ENCODE measurements at regions not wholly inside any gene's neighbourhood (a gene's known extent, or its start where the extent isn't known, plus 50 kb on each side); places are given as distances from the start of the nearest gene placed in this dataset.

DNA sequence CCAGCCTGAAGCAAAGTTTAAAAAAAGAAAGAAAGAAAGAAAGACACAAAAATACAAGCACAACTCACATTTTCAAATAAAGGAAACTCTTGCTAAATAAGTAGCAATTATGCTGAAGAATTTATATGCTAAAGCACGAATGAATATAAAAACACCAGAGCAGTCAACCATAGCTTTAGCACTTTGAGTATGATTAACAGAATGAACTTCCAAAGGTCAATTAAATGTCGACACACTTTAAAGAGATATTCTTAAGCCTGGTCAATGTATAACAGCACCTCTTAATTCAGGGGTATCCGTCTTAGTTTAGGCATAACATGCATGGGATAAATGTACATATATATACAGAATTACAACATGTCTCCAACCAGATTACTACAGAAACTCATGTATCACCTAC lies 125.9 kb downstream of the OGFRL1 start:
- H3K36me3 Mint-ChIP-seq (ENCODE audit: low read depth), result no peaks in the 10 kb centered on the region
- CTCF ChIA-PET, result no interaction called here
- H3K27ac Mint-ChIP-seq, result no peak overlapping the region
- H3K4me3 Mint-ChIP-seq, result no peak overlapping the region
- peaks cover under 1% of the 10 kb centered on the region for H3K4me1 Mint-ChIP-seq (ENCODE audit: low read depth)
- DNase-seq, result no peak
- intact Hi-C loops (cut with micrococcal nuclease), result no loop called here
- peaks cover 29% of the 10 kb centered on the region for H3K27me3 Mint-ChIP-seq (ENCODE audit: low read depth)
- no peaks in the 10 kb centered on the region for H3K9me3 Mint-ChIP-seq

DNA sequence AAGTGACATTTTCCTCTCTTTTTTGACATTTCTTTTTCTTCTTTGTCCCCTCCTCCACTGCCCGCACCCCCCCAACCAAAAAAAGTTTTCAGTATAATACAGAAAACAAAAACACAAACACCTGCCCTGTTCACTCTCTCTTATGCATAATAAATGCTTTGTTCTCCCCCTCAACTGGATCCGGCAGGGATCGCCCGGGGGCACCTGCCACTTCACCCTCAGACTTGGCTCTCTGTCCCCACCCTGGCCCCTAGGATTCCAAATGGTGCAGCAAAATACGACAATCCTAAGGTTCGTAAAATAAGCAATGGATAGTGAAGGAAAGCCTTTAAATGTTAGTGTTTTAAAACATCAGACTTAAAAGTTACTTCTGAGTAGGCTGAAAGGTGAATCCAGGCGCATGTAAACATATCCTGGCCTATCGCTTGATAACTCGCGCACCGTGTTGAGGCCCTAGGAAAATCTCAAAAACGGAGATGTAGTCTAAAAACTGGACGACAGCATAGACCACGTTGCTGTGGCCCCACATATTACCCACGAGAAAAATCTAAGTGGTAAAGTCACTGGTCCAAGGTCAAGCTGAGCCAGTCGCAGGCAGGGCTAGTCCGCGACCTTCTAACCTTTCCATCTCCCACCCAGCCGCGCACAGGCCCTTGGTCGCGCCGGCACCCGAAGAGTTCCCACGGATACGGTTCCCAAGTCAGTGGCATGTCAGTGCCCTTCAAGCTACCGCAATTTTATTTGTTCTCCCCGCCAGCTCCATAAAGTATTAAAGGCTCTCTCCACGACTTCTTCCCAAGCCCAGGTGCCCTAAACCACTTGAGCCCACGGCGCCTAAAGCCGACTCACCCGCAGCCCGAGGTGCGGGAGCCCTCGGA lies 130.8 kb downstream of the OGFRL1 start:
- Mint-ChIP-seq H3K4me1 (ENCODE audit: low read depth) (peaks cover 4% of the 10 kb centered on the region), H3K4me3 (peak overlapping the region; percentile 34), H3K27ac (no peak overlapping the region), H3K9me3 (no peaks in the 10 kb centered on the region), H3K27me3 (ENCODE audit: low read depth) (peaks cover 44% of the 10 kb centered on the region), H3K36me3 (ENCODE audit: low read depth) (no peaks in the 10 kb centered on the region)
- intact Hi-C loops (cut with micrococcal nuclease), result no loop called here
- DNase-seq, result no peak
- CTCF ChIA-PET, result no interaction called here

DNA sequence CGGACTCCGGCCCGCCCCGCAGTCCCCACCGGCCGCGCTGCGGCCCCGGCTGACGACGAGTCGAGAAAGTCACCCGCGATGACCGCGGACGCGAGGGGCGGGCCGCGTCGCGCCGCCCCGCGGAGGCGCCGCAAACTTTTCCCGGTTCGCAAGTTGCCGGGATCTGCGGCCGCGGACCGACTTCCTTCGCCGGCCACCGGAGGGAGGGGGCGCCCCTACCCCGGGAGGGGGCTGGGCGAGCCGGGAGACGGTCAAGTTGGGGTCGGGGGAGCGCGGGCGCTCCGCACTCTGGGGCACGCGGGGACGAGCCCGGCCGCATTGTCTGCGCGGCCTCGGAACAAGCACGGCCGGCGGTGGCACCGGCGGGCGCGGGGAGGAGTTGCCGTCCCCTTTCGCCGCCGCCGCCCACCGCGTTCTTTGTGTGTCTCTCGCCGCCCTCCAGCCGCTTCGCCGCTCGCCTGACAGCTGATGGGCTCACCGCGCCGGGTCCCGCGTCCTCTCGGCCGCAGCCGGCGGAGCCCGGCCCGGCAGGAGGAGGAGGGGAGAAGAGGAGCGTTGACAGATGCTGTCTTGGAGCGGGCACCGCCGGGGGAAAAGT lies 131.6 kb downstream of the OGFRL1 start:
- DNase-seq, result no peak
- H3K27me3 Mint-ChIP-seq (ENCODE audit: low read depth), result peaks cover 44% of the 10 kb centered on the region
- H3K36me3 Mint-ChIP-seq (ENCODE audit: low read depth), result no peaks in the 10 kb centered on the region
- CTCF ChIA-PET, result no interaction called here
- no peak overlapping the region for H3K27ac Mint-ChIP-seq
- intact Hi-C loops (cut with micrococcal nuclease), result no loop called here
- H3K4me3 Mint-ChIP-seq, result no peak overlapping the region
- H3K4me1 Mint-ChIP-seq (ENCODE audit: low read depth), result peaks cover 4% of the 10 kb centered on the region
- no peaks in the 10 kb centered on the region for H3K9me3 Mint-ChIP-seq

DNA sequence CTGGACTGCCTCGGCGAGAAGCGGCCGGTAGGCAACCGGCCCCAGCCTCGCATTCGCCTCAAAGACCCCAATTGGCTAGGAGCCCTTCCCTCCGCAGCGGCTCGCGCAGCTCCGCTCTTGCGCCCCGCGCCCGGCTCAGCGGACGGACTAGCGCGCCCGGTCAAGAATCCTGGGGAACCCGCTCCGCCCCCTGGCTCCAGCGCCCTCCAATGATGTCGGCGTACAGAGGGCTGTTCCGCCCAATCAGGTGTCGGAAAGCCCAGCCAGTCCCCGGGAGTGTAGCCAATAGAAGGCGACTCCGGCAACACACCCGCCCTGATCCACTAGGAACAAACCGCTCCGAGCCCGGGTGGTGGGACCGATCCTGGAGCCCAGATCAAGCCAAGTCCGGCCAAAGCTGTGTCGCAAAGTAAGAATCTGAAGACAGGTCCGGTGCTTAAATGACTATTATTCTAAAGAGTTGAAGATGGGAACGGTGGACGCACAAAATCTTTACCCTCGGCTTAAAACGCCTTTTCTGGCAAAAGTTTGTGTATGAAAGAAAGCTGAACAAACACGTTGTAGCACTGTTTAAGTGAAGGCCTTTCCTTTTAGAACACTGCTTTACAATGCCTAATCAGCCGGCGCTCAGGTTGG lies 132.2 kb downstream of the OGFRL1 start:
- DNase-seq, result peak; percentile 17
- Mint-ChIP-seq H3K4me1 (ENCODE audit: low read depth) (peaks cover 4% of the 10 kb centered on the region), H3K36me3 (ENCODE audit: low read depth) (no peaks in the 10 kb centered on the region), H3K27ac (no peak overlapping the region), H3K27me3 (ENCODE audit: low read depth) (peaks cover 40% of the 10 kb centered on the region), H3K4me3 (peak overlapping the region; percentile 50), H3K9me3 (no peaks in the 10 kb centered on the region)
- CTCF ChIA-PET, result no interaction called here
- intact Hi-C loops (cut with micrococcal nuclease), result no loop called here

DNA sequence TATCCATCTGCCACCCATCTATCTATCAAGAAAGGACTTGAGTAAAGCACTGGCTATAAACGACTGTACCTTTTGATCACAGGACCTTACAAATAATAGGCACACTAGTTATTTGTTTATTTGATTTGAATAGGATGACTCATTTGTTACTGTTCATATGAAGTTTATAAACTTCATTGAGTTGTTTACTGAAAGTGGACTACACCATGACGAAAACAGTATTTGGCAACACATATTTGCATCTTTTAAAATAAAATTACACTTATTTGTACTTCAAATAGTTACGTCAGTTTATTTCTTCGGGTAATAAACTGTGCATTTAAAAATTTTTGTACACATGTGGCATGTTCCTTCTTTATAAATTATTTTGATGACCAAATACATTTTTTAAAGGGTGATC lies 133.0 kb downstream of the OGFRL1 start:
- no peak overlapping the region for H3K27ac Mint-ChIP-seq
- H3K4me3 Mint-ChIP-seq, result no peak overlapping the region
- DNase-seq, result no peak
- H3K9me3 Mint-ChIP-seq, result no peaks in the 10 kb centered on the region
- peaks cover 40% of the 10 kb centered on the region for H3K27me3 Mint-ChIP-seq (ENCODE audit: low read depth)
- H3K4me1 Mint-ChIP-seq (ENCODE audit: low read depth), result peaks cover 4% of the 10 kb centered on the region
- no peaks in the 10 kb centered on the region for H3K36me3 Mint-ChIP-seq (ENCODE audit: low read depth)
- CTCF ChIA-PET, result no interaction called here
- intact Hi-C loops (cut with micrococcal nuclease), result no loop called here

DNA sequence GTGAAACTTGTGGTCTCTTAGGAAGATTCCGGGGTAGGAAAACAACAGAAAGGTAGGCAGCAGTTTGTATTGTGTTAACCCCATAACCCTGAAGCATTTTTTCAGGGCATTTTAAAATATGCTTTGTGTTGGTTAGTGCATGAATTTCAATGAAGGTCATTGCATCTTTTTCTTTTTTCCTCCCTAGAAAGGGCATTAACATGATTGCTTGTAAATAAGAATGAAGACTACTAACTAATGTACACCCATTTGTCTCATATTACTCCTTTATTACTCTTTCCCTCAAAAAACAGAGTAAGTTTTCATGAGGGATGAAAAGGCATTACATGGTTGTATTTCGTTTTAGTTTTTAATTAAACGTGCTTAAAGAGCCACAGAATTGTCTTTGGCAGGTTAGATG lies 141.4 kb downstream of the OGFRL1 start:
- CTCF ChIA-PET, result no interaction called here
- no peaks in the 10 kb centered on the region for H3K4me1 Mint-ChIP-seq (ENCODE audit: low read depth)
- H3K27me3 Mint-ChIP-seq (ENCODE audit: low read depth), result peaks cover 6% of the 10 kb centered on the region
- H3K4me3 Mint-ChIP-seq, result no peak overlapping the region
- no peak overlapping the region for H3K27ac Mint-ChIP-seq
- no peaks in the 10 kb centered on the region for H3K9me3 Mint-ChIP-seq
- intact Hi-C loops (cut with micrococcal nuclease), result no loop called here
- DNase-seq, result no peak
- H3K36me3 Mint-ChIP-seq (ENCODE audit: low read depth), result no peaks in the 10 kb centered on the region

DNA sequence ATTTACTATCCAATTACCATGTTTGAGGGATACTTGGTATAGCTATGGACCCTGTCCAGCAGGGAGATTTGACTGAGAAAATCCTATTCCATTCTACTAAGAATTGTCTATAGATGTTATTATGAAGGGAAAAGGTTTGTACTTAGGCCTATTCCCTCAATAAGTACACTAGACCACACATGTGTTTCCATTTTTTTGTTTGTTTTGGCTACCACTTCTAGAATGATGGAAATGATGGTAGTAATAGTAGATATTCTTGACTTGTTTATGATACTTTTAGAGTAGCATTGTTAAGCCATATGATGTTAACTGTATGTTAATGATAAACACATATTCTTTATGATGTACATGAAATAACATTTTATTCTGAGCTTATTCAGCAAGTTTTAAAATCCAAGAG lies 144.8 kb downstream of the OGFRL1 start:
- no peaks in the 10 kb centered on the region for H3K9me3 Mint-ChIP-seq
- no peaks in the 10 kb centered on the region for H3K36me3 Mint-ChIP-seq (ENCODE audit: low read depth)
- H3K4me3 Mint-ChIP-seq, result no peak overlapping the region
- H3K4me1 Mint-ChIP-seq (ENCODE audit: low read depth), result no peaks in the 10 kb centered on the region
- DNase-seq, result no peak
- no peak overlapping the region for H3K27ac Mint-ChIP-seq
- CTCF ChIA-PET, result no interaction called here
- intact Hi-C loops (cut with micrococcal nuclease), result no loop called here
- peaks cover 13% of the 10 kb centered on the region for H3K27me3 Mint-ChIP-seq (ENCODE audit: low read depth)

DNA sequence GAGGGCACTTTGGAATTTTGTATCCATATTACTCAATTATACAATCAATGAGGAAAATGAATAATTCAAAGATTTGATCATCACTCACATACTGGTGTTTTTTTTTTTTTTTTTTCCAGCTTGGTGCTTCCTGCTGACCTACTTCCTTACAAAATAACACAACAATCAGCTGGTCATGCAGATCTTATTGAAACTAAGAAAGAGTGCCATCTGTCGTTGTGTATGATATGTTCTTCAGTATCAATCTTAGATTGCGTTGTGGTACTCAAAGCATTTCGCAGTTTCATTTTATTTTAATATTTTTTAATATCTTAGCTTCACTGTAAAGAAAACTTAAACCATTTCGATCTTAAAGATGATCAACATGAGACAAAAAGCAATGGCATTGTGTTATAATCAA lies 155.6 kb downstream of the OGFRL1 start:
- Mint-ChIP-seq H3K27me3 (ENCODE audit: low read depth) (peaks cover 6% of the 10 kb centered on the region), H3K9me3 (peaks cover 4% of the 10 kb centered on the region), H3K36me3 (ENCODE audit: low read depth) (no peaks in the 10 kb centered on the region), H3K4me3 (no peak overlapping the region), H3K27ac (no peak overlapping the region), H3K4me1 (ENCODE audit: low read depth) (no peaks in the 10 kb centered on the region)
- CTCF ChIA-PET, result interaction anchor here (0.5 kb wide), 1 partner anchor 1937 kb away, joined by 3 read pairs; no protein-coding TSS in a partner anchor
- intact Hi-C loops (cut with micrococcal nuclease), result no loop called here
- DNase-seq, result no peak

DNA sequence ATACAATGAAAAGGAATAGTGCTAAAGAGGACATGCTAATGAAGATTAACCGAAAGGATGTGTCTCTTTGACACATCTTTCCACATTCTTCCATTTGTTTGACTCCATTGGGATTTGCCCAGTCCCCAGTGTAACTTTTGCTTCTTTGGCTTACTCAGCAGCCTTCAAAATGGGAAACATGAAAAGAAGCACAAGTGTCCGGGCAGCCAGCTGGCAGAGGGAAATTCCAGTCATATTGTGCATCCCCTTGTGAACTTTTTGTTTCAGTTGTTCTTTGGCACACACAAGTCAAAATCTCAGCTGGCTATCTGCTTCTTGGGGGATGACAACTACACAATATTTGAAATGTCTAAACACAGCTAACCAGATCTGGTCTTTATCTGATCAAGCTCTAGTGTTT lies 157.4 kb downstream of the OGFRL1 start:
- no peak overlapping the region for H3K4me3 Mint-ChIP-seq
- H3K9me3 Mint-ChIP-seq, result peaks cover under 1% of the 10 kb centered on the region
- peaks cover 8% of the 10 kb centered on the region for H3K27me3 Mint-ChIP-seq (ENCODE audit: low read depth)
- DNase-seq, result no peak
- intact Hi-C loops (cut with micrococcal nuclease), result no loop called here
- no peaks in the 10 kb centered on the region for H3K36me3 Mint-ChIP-seq (ENCODE audit: low read depth)
- H3K27ac Mint-ChIP-seq, result no peak overlapping the region
- H3K4me1 Mint-ChIP-seq (ENCODE audit: low read depth), result no peaks in the 10 kb centered on the region
- CTCF ChIA-PET, result no interaction called here

DNA sequence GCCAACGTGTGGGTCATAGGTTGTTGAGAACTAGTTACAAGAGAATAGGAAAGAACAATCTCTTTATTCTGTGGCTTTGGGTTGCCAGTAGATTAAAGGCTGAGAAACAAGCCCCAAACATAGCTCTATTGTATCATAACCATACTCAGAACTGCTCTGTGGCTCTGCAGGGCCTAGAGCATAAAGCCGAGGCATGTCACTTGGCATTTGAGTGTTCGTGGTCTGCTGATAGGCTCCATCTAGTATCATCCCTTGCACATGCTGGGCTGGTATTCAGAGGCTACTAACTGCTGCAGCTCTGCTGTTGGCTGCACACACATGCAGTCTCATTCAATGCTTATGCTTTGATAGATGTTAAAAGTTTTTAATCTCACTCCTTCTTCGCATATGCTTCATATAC lies 157.9 kb downstream of the OGFRL1 start:
- no peaks in the 10 kb centered on the region for H3K4me1 Mint-ChIP-seq (ENCODE audit: low read depth)
- CTCF ChIA-PET, result no interaction called here
- no peak overlapping the region for H3K4me3 Mint-ChIP-seq
- no peak for DNase-seq
- H3K9me3 Mint-ChIP-seq, result no peaks in the 10 kb centered on the region
- no peak overlapping the region for H3K27ac Mint-ChIP-seq
- intact Hi-C loops (cut with micrococcal nuclease), result no loop called here
- H3K36me3 Mint-ChIP-seq (ENCODE audit: low read depth), result no peaks in the 10 kb centered on the region
- H3K27me3 Mint-ChIP-seq (ENCODE audit: low read depth), result peaks cover 8% of the 10 kb centered on the region

DNA sequence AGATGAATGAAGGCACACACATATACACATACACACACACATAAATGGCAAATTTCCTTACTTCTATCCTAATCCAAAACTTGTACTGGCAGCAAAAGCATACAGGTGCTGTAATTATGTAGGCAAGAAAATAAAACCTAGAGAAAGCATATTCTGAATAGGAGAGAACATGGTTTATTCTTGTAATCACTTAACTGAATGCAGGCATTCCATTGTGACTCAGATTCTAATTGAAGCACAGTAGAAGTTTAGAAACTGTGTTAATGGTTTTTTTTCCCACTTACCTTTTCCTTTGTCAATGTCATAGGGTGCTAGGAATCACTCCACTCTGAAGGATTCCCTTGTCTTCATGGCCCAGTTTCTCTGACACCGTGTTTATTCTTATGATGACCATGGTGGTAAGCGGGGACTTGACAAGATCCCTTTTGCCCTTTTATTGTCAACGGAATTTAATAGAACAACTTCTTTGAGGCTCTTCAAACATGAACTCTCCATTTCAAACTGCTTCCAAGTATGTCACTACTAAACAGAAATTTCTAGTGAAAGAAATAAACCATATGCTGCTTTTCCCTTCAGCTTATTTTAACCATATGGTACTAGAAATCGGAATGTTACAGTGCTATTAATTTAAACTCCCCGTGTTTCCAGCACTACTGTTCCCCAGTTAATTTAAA lies 164.2 kb downstream of the OGFRL1 start:
- intact Hi-C loops (cut with micrococcal nuclease), result no loop called here
- no peaks in the 10 kb centered on the region for H3K9me3 Mint-ChIP-seq
- no peak for DNase-seq
- no peak overlapping the region for H3K27ac Mint-ChIP-seq
- H3K4me3 Mint-ChIP-seq, result no peak overlapping the region
- CTCF ChIA-PET, result no interaction called here
- H3K36me3 Mint-ChIP-seq (ENCODE audit: low read depth), result no peaks in the 10 kb centered on the region
- H3K4me1 Mint-ChIP-seq (ENCODE audit: low read depth), result no peaks in the 10 kb centered on the region
- peaks cover 2% of the 10 kb centered on the region for H3K27me3 Mint-ChIP-seq (ENCODE audit: low read depth)

DNA sequence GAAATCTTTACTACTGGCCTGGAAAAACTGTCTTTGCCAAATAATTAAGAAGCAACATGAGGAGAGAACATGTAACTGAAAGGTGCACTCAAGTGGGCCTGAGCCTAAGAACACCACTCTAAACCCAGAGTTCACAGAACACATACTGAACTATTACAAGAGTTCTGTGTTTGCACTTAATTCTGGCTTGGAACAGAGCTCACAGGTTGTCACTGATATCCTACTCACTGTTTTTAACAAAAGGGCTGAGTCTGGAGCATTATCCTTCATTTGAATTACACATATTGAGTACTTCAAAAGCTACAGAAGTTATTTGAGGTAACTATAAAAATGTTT lies 164.7 kb downstream of the OGFRL1 start:
- intact Hi-C loops (cut with micrococcal nuclease), result no loop called here
- CTCF ChIA-PET, result no interaction called here
- H3K4me3 Mint-ChIP-seq, result no peak overlapping the region

More for the DNA sequence above, 164.7 kb downstream of the OGFRL1 start:
- Mint-ChIP-seq H3K4me1 (ENCODE audit: low read depth) (no peaks in the 10 kb centered on the region), H3K27ac (no peak overlapping the region), H3K27me3 (ENCODE audit: low read depth) (peaks cover 2% of the 10 kb centered on the region), H3K9me3 (no peaks in the 10 kb centered on the region), H3K36me3 (ENCODE audit: low read depth) (no peaks in the 10 kb centered on the region)
- no peak for DNase-seq

Data from activated naive CD4-positive, alpha-beta T cell treated with anti-CD3 and anti-CD28 coated beads for 36 hours (primary cell).